ENCODE measurements at regions not wholly inside any gene's neighbourhood (a gene's known extent, or its start where the extent isn't known, plus 50 kb on each side); places are given as distances from the start of the nearest gene placed in this dataset.
"Not testable (repeated sequence)": the region's sequence is repeated elsewhere in the genome, so short reads cannot be mapped to it uniquely, and the experiment has no call there.

- H3K27ac Mint-ChIP-seq; H3K27me3 Mint-ChIP-seq (ENCODE audit: low read depth); DNase-seq (ENCODE audit: low spot score): not testable (repeated sequence)
Observed at GRCh38 chr2:89213151-89213550, 521.7 kb downstream of the RPIA start.

DNA sequence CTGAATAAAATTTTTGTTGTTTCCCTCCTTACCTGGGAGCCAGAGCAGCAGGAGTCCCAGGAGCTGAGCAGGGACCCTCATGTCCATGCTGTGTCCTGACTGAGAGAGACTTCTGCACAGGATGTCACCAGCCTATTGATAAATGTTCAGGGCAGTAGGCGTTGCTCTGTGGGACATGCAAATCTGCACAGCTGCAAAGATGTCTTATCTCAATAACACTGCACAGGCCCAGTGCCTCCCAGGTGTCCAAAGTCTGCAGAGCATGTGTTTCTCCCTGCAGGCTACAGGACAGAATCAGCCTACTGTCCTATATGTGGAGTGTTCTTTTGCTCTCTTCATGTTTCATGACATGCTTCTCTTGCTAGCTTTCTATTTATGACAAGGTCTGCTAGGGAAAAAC, 522.3 kb downstream of the RPIA start:
- not testable (repeated sequence) for H3K4me3 Mint-ChIP-seq; H3K27ac Mint-ChIP-seq; H3K4me1 Mint-ChIP-seq (ENCODE audit: low read depth); DNase-seq (ENCODE audit: low spot score); H3K27me3 Mint-ChIP-seq (ENCODE audit: low read depth); H3K36me3 Mint-ChIP-seq (ENCODE audit: low read depth); H3K9me3 Mint-ChIP-seq

More at GRCh38 chr2:89213151-89213550, 521.7 kb downstream of the RPIA start:
- not testable (repeated sequence) for H3K4me3 Mint-ChIP-seq; H3K36me3 Mint-ChIP-seq (ENCODE audit: low read depth); H3K4me1 Mint-ChIP-seq (ENCODE audit: low read depth); H3K9me3 Mint-ChIP-seq

GRCh38 chr2:89221474-89221873, 530.0 kb downstream of the RPIA start:
- H3K27me3 Mint-ChIP-seq (ENCODE audit: low read depth); H3K27ac Mint-ChIP-seq; DNase-seq (ENCODE audit: low spot score); H3K4me1 Mint-ChIP-seq (ENCODE audit: low read depth); H3K36me3 Mint-ChIP-seq (ENCODE audit: low read depth); H3K4me3 Mint-ChIP-seq; H3K9me3 Mint-ChIP-seq: not testable (repeated sequence)

- H3K27ac Mint-ChIP-seq; H3K4me1 Mint-ChIP-seq (ENCODE audit: low read depth); H3K27me3 Mint-ChIP-seq (ENCODE audit: low read depth); DNase-seq (ENCODE audit: low spot score); H3K9me3 Mint-ChIP-seq; H3K4me3 Mint-ChIP-seq; H3K36me3 Mint-ChIP-seq (ENCODE audit: low read depth): not testable (repeated sequence)
Observed at GRCh38 chr2:89222063-89222732, 530.7 kb downstream of the RPIA start.

- not testable (repeated sequence) for H3K36me3 Mint-ChIP-seq (ENCODE audit: low read depth); H3K27ac Mint-ChIP-seq; DNase-seq (ENCODE audit: low spot score); H3K27me3 Mint-ChIP-seq (ENCODE audit: low read depth); H3K4me1 Mint-ChIP-seq (ENCODE audit: low read depth); H3K4me3 Mint-ChIP-seq; H3K9me3 Mint-ChIP-seq
Observed at GRCh38 chr2:89224803-89225202, 533.3 kb downstream of the RPIA start.

GRCh38 chr2:89229979-89230378, 538.5 kb downstream of the RPIA start:
- H3K4me1 Mint-ChIP-seq (ENCODE audit: low read depth); H3K36me3 Mint-ChIP-seq (ENCODE audit: low read depth); H3K27ac Mint-ChIP-seq; H3K4me3 Mint-ChIP-seq; H3K27me3 Mint-ChIP-seq (ENCODE audit: low read depth); DNase-seq (ENCODE audit: low spot score); H3K9me3 Mint-ChIP-seq: not testable (repeated sequence)

GRCh38 chr2:89231241-89231640, 539.8 kb downstream of the RPIA start:
- H3K27ac Mint-ChIP-seq; H3K4me1 Mint-ChIP-seq (ENCODE audit: low read depth); H3K9me3 Mint-ChIP-seq; H3K36me3 Mint-ChIP-seq (ENCODE audit: low read depth); H3K4me3 Mint-ChIP-seq; DNase-seq (ENCODE audit: low spot score); H3K27me3 Mint-ChIP-seq (ENCODE audit: low read depth): not testable (repeated sequence)

- not testable (repeated sequence) for H3K36me3 Mint-ChIP-seq (ENCODE audit: low read depth); H3K4me3 Mint-ChIP-seq; DNase-seq (ENCODE audit: low spot score); H3K27ac Mint-ChIP-seq; H3K27me3 Mint-ChIP-seq (ENCODE audit: low read depth); H3K4me1 Mint-ChIP-seq (ENCODE audit: low read depth); H3K9me3 Mint-ChIP-seq
Observed at GRCh38 chr2:89233931-89234330, 542.5 kb downstream of the RPIA start.

GRCh38 chr2:89234818-89235466, 543.5 kb downstream of the RPIA start:
- not testable (repeated sequence) for H3K27me3 Mint-ChIP-seq (ENCODE audit: low read depth); H3K4me1 Mint-ChIP-seq (ENCODE audit: low read depth); H3K4me3 Mint-ChIP-seq; H3K27ac Mint-ChIP-seq; DNase-seq (ENCODE audit: low spot score); H3K9me3 Mint-ChIP-seq; H3K36me3 Mint-ChIP-seq (ENCODE audit: low read depth)

GRCh38 chr2:89236832-89237450, 545.5 kb downstream of the RPIA start:
- not testable (repeated sequence) for H3K27ac Mint-ChIP-seq; DNase-seq (ENCODE audit: low spot score); H3K4me1 Mint-ChIP-seq (ENCODE audit: low read depth); H3K9me3 Mint-ChIP-seq; H3K36me3 Mint-ChIP-seq (ENCODE audit: low read depth); H3K27me3 Mint-ChIP-seq (ENCODE audit: low read depth); H3K4me3 Mint-ChIP-seq

- not testable (repeated sequence) for H3K27me3 Mint-ChIP-seq (ENCODE audit: low read depth); H3K4me3 Mint-ChIP-seq; H3K9me3 Mint-ChIP-seq
Observed at GRCh38 chr2:89237783-89238182, 546.3 kb downstream of the RPIA start.

DNA sequence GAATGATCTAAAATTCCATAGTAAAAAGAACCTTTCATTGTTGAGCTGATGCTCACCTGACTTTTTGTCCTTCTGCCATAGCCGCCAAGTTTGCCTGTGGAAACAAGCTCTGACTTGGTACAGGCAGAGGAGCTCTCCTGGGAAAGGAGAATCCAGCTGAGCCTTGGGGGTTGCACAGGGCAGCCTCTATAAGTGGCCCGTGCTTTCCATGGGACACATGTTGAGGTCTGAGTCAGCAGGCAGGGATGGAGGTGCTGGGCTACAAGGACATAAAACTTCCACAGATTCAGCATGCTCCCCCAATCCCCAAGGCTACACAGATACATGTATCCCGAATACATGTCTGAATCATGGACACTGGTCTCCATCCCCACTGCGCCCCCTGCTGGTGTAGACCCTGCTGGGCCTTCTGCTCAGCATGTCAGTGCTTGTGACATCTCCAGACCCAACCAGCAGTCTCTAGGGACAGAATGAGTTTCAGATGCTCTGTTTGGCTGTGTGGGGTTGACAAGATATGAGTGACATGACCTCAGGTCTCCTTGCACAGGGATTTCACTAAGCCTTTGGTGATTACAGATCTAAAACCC, 551.7 kb downstream of the RPIA start:
- not testable (repeated sequence) for H3K36me3 Mint-ChIP-seq (ENCODE audit: low read depth); H3K4me3 Mint-ChIP-seq; H3K27ac Mint-ChIP-seq; H3K27me3 Mint-ChIP-seq (ENCODE audit: low read depth); H3K9me3 Mint-ChIP-seq; H3K4me1 Mint-ChIP-seq (ENCODE audit: low read depth); DNase-seq (ENCODE audit: low spot score)

More at GRCh38 chr2:89237783-89238182, 546.3 kb downstream of the RPIA start:
- H3K4me1 Mint-ChIP-seq (ENCODE audit: low read depth); DNase-seq (ENCODE audit: low spot score); H3K36me3 Mint-ChIP-seq (ENCODE audit: low read depth); H3K27ac Mint-ChIP-seq: not testable (repeated sequence)

GRCh38 chr2:89244407-89244806, 552.9 kb downstream of the RPIA start:
- H3K27ac Mint-ChIP-seq; H3K36me3 Mint-ChIP-seq (ENCODE audit: low read depth); H3K4me3 Mint-ChIP-seq; H3K27me3 Mint-ChIP-seq (ENCODE audit: low read depth); DNase-seq (ENCODE audit: low spot score); H3K4me1 Mint-ChIP-seq (ENCODE audit: low read depth); H3K9me3 Mint-ChIP-seq: not testable (repeated sequence)

GRCh38 chr2:89245478-89245877, 554.0 kb downstream of the RPIA start:
- DNase-seq (ENCODE audit: low spot score); H3K9me3 Mint-ChIP-seq; H3K4me3 Mint-ChIP-seq; H3K4me1 Mint-ChIP-seq (ENCODE audit: low read depth); H3K27me3 Mint-ChIP-seq (ENCODE audit: low read depth); H3K27ac Mint-ChIP-seq; H3K36me3 Mint-ChIP-seq (ENCODE audit: low read depth): not testable (repeated sequence)

All from T-helper 2 cell treated with Interferon-gamma antibody and Interleukin-4, amounts not matched to agents 5 μg/mL and 100 μg/mL, for 36 hours (primary cell).